GM23338 (cell line): ENCODE measurements at regions not wholly inside any gene's neighbourhood (a gene's known extent, or its start where the extent isn't known, plus 50 kb on each side); places are given as distances from the start of the nearest gene placed in this dataset.

Experiments
- CREB1 ChIP-seq: fragments of 250-450 bp; sonication (Bioruptor Pico); IDR thresholded peaks from 2 replicates; pipeline ENCODE4 v1.5.0; 2020; ENCODE audit warnings: low read depth, mild to moderate bottlenecking, moderate library complexity
- CTCF ChIP-seq, 2 experiments: fragments of 200-600 bp in 1 of 2; sonication (generic) in 1 of 2; conservative IDR thresholded peaks; 2 replicates each; pipeline versions ENCODE4 v1.5.1 to v1.6.1; 2016 to 2017; ENCODE audit warnings: antibody characterized with exemption in 2 of 2, low read depth in 2 of 2, mild to moderate bottlenecking in 2 of 2, moderate library complexity in 1 of 2
- EZH2 ChIP-seq: fragments of 200-600 bp; sonication (generic); IDR thresholded peaks from one replicate; pipeline ENCODE4 v1.8.0; 2017; ENCODE audit warnings: antibody characterized with exemption, mild to moderate bottlenecking, low read depth; ENCODE audit not compliant: unreplicated experiment
- EZH2phosphoT487 ChIP-seq: fragments of 200-600 bp; sonication (generic); IDR thresholded peaks from one replicate; pipeline ENCODE4 v1.8.1; 2018; ENCODE audit warnings: antibody characterized with exemption; ENCODE audit not compliant: unreplicated experiment
- JUNB ChIP-seq: IDR thresholded peaks from one replicate; pipeline ENCODE4 v1.6.1; 2016; ENCODE audit warnings: antibody characterized with exemption; ENCODE audit not compliant: unreplicated experiment
- POLR2AphosphoS5 ChIP-seq: IDR thresholded peaks from 2 replicates; pipeline ENCODE4 v1.6.1; 2016; ENCODE audit warnings: antibody characterized with exemption, low read depth
- REST ChIP-seq: IDR thresholded peaks from one replicate; pipeline ENCODE4 v1.6.1; 2018; ENCODE audit warnings: antibody characterized with exemption; ENCODE audit not compliant: unreplicated experiment
- STAT1 ChIP-seq: IDR thresholded peaks from one replicate; pipeline ENCODE4 v1.6.1; 2016; ENCODE audit warnings: antibody characterized with exemption; ENCODE audit not compliant: unreplicated experiment
- ZNF114 ChIP-seq: fragments of 250-450 bp; sonication (Bioruptor Pico); IDR thresholded peaks from 2 replicates; pipeline ENCODE4 v1.5.0; 2020; ENCODE audit warnings: mild to moderate bottlenecking, moderate library complexity
- TF ChIP-seq, protein P1 (sequence below): IDR thresholded peaks from 2 replicates; pipeline ENCODE4 v1.6.1; 2016; ENCODE audit warnings: antibody characterized with exemption

- TF ChIP-seq REST: no peak
- TF ChIP-seq CREB1 (CRISPR knock-in tag): no peak
- TF ChIP-seq CTCF (conservative IDR thresholded peaks at IDR 0.05; ENCODE audit: low read depth in 2 of 2): no peak
- no peak for TF ChIP-seq EZH2phosphoT487
- TF ChIP-seq EZH2: no peak
- no peak for TF ChIP-seq ZNF114 (CRISPR knock-in tag)
- no peak for TF ChIP-seq POLR2AphosphoS5
- no peak for TF ChIP-seq JUNB
- TF ChIP-seq, protein P1, sequence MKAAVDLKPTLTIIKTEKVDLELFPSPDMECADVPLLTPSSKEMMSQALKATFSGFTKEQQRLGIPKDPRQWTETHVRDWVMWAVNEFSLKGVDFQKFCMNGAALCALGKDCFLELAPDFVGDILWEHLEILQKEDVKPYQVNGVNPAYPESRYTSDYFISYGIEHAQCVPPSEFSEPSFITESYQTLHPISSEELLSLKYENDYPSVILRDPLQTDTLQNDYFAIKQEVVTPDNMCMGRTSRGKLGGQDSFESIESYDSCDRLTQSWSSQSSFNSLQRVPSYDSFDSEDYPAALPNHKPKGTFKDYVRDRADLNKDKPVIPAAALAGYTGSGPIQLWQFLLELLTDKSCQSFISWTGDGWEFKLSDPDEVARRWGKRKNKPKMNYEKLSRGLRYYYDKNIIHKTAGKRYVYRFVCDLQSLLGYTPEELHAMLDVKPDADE: no peak
- no peak for TF ChIP-seq STAT1
Observed at GRCh38 chr2:215698566-215698965, 262.7 kb upstream of the FN1 start.
